Small intestine (tissue), 7 donors: ENCODE measurements at regions not wholly inside any gene's neighbourhood (a gene's known extent, or its start where the extent isn't known, plus 50 kb on each side); places are given as distances from the start of the nearest gene placed in this dataset.
A peak's percentile ranks its signal among the peaks of the same experiment; 100 is the strongest.

Experiments used
- DNase-seq, 2 donors: peaks; one replicate each; pipeline versions ENCODE4 v3.0.0 to v3.0.0-alpha.2; 2013
- FAIRE-seq: peaks from 2 replicates; lab custom pipeline; 2012; peaks lifted over from hg19 to GRCh38; lab: Jason Lieb, UNC
- H3K27ac ChIP-seq, 3 donors: one replicate each; pipeline ENCODE4 v1.5.1; 2013; ENCODE audit warnings: low read length in 2 of 3, mild to moderate bottlenecking in 2 of 3, control low read depth in 1 of 3, inconsistent platforms in 1 of 3, low read depth in 1 of 3, moderate library complexity in 1 of 3
- H3K27me3 ChIP-seq, 3 donors: one replicate each; pipeline ENCODE4 v1.6.1; 2013; ENCODE audit warnings: low read length in 3 of 3, inconsistent platforms in 1 of 3; ENCODE audit not compliant: control insufficient read depth in 3 of 3, insufficient read depth in 3 of 3
- H3K36me3 ChIP-seq, 3 donors: one replicate each; pipeline ENCODE4 v1.6.1; 2013; ENCODE audit warnings: low read length in 3 of 3, inconsistent platforms in 1 of 3, low read depth in 1 of 3, mild to moderate bottlenecking in 1 of 3, moderate library complexity in 1 of 3; ENCODE audit not compliant: control insufficient read depth in 3 of 3, insufficient read depth in 2 of 3
- H3K4me1 ChIP-seq, 3 donors: one replicate each; pipeline ENCODE4 v1.6.1; 2013; ENCODE audit warnings: low read length in 2 of 3, inconsistent platforms in 1 of 3, low read depth in 1 of 3, mild to moderate bottlenecking in 1 of 3, moderate library complexity in 1 of 3; ENCODE audit not compliant: control insufficient read depth in 3 of 3, insufficient read depth in 2 of 3
- H3K4me3 ChIP-seq, 3 donors: one replicate each; pipeline ENCODE4 v1.5.1; 2013; ENCODE audit warnings: low read length in 3 of 3, control low read depth in 1 of 3, inconsistent platforms in 1 of 3, low read depth in 1 of 3, mild to moderate bottlenecking in 1 of 3, moderate library complexity in 1 of 3
- H3K9me3 ChIP-seq, 2 donors: one replicate each; pipeline ENCODE4 v1.6.1; 2013; ENCODE audit warnings: low read depth in 1 of 2, low read length in 1 of 2; ENCODE audit not compliant: control insufficient read depth in 2 of 2, insufficient read depth in 1 of 2
- whole genome bisulfite sequencing, 3 donors: extraction: QIAGEN DNeasy Blood & Tissue Kit; methylation state at CpG; one replicate each; pipeline ENCODE4 v1.1.7; 2013; 5-methylcytosine and 5-hydroxymethylcytosine counted together
- donor health status: healthy with polysubstance abuse.
- donor health status: control.
- donor health status: control.
- donor health status: Bipolar disorder and iron deficiency.
- donor health status: healthy.

GRCh38 chr11:33608386-33608785, 92.2 kb downstream of the C11orf91 start:
- Histone ChIP-seq H3K27ac (no peak overlapping the region), H3K4me3 (no peak overlapping the region), H3K36me3 (no peaks in the 10 kb centered on the region), H3K4me1 (no peaks in the 10 kb centered on the region), H3K27me3 (no peaks in the 10 kb centered on the region), H3K9me3 (no peaks in the 10 kb centered on the region)
- FAIRE-seq (no peak), DNase-seq (no peak)

- Histone ChIP-seq H3K27me3 (no peaks in the 10 kb centered on the region), H3K27ac (no peak overlapping the region)
- WGBS, 3 donors: 84 to 92% (median 89%) methylated on average over 10 of the region's 10 CpGs
Observed at GRCh38 chr11:33606762-33607161, 93.9 kb downstream of the C11orf91 start.

DNA sequence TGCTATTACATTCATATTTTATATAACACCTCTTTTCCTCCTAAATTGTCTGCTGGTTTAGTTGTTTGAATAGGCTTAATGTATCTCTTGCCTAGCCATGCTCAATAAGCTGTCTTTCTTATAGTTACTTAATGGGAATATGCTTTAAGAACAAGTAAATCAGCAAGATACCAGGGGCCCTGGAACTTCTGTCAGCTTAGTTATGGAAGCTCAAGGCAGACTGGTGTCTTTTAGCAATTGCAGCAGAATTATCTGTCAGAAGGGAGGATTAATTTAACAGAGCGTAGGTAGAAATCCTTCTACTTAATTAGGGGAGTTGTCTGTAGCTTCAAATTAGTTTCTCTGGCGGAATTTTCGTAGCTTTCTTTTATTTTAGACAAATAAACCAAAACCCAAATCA, 94.9 kb downstream of the C11orf91 start:
- H3K4me3 ChIP-seq: no peak overlapping the region
- no peaks in the 10 kb centered on the region for H3K27me3 ChIP-seq
- H3K9me3 ChIP-seq: no peaks in the 10 kb centered on the region
- WGBS, 3 donors: 78 to 82% (median 78%) methylated on average over 3 of the region's 3 CpGs
- no peak overlapping the region for H3K27ac ChIP-seq
- FAIRE-seq (no peak), DNase-seq (no peak)
- H3K36me3 ChIP-seq: no peaks in the 10 kb centered on the region
- no peaks in the 10 kb centered on the region for H3K4me1 ChIP-seq

More at GRCh38 chr11:33606762-33607161, 93.9 kb downstream of the C11orf91 start:
- no peaks in the 10 kb centered on the region for H3K9me3 ChIP-seq
- H3K4me3 ChIP-seq: no peak overlapping the region
- no peaks in the 10 kb centered on the region for H3K4me1 ChIP-seq
- DNase-seq (no peak), FAIRE-seq (no peak)
- H3K36me3 ChIP-seq: no peaks in the 10 kb centered on the region

DNA sequence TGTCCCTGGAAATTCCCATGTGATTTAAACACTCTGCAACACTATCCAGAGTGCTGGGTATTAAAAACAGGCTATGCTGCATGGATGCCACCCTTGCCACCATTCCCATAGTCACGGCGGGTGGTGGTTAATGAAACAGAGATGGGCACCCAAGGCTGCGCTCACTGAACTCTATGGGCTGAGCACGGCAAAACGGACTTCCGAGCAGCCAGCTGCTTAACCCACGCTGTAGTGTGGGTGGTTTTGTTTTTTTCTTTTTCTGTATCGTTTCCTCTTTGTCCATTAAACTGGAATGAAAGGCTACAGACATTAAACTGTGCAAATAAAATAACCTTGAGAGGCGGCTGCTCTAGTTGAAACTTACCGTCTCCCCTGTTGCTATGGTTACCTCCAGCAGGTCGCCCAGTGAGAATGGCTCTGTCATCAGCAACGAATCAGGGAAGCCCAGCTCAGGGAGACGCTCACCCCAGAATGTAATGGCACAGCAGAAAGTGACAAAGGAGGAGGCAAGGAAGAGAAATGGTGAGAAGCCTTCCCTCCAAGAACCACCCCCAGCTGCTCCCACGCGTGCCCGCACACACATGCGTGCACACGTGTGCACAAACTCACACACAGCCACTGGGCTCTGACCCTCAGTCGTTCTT, 102.1 kb downstream of the C11orf91 start:
- Histone ChIP-seq H3K36me3 (no peaks in the 10 kb centered on the region), H3K4me1 (no peaks in the 10 kb centered on the region), H3K4me3 (no peak overlapping the region), H3K27ac (no peak overlapping the region), H3K27me3 (peaks cover 0 to 7% (median 4%) of the 10 kb centered on the region in 3 donors), H3K9me3 (peaks cover 0 to 5% of the 10 kb centered on the region in 2 donors)
- DNase-seq (no peak), FAIRE-seq (no peak)
- WGBS, 3 donors: 60 to 69% (median 61%) methylated on average over 19 of the region's 19 CpGs

DNA sequence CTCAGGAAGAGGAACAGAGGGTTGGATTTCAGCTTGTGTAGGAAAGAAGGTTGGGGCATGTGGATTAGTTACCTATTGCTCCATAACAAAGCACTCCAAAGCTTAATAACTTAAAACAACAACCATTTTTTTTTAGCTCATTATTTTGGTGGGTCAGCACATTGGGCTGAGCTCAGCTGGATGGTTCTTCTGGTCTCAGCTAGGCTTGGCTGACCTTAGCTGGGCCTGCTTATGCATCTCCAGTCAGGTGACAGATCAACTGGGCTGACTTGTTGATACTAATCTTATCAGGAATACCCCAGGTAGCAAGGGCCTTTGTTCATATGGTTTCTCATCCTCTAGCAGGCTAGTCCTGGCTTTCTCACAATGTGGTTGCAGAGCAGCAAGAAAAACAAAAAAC, 106.4 kb downstream of the C11orf91 start:
- peaks cover 2 to 3% (median 3%) of the 10 kb centered on the region in 3 donors for H3K4me1 ChIP-seq
- DNase-seq (no peak), FAIRE-seq (no peak)
- no peaks in the 10 kb centered on the region for H3K36me3 ChIP-seq
- H3K4me3 ChIP-seq: no peak overlapping the region
- H3K9me3 ChIP-seq: peaks cover 0 to 9% of the 10 kb centered on the region in 2 donors
- peaks cover 0 to 7% (median 4%) of the 10 kb centered on the region in 3 donors for H3K27me3 ChIP-seq
- H3K27ac ChIP-seq: no peak overlapping the region

DNA sequence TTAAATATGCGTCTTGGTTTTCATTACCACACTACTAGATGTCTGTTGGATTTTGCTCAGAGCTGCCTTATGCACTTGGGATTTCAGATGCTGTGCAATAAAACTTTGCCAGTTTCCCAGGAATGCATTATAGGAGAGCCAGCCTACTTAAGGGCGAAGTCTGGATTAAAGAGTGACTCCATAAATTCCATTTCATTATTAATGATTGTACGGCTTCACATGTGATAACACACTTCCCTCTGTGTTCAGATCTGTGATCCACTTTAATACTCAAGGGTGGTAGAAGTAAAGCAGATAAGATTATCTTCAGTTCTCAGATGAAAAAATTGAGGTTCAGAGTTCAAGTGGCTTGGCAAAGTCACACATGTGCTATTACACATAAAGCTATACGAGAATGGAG, 110.2 kb downstream of the C11orf91 start:
- Histone ChIP-seq H3K4me3 (no peak overlapping the region), H3K27me3 (no peaks in the 10 kb centered on the region), H3K4me1 (peaks cover 2 to 3% (median 3%) of the 10 kb centered on the region in 3 donors), H3K36me3 (no peaks in the 10 kb centered on the region), H3K27ac (no peak overlapping the region), H3K9me3 (peaks cover 0 to 12% of the 10 kb centered on the region in 2 donors)
- WGBS, 3 donors: 15 to 62% (median 41%) methylated on average over 4 of the region's 4 CpGs
- peak; percentile 55 to 96 for DNase-seq
- peak; percentile 84 for FAIRE-seq

DNA sequence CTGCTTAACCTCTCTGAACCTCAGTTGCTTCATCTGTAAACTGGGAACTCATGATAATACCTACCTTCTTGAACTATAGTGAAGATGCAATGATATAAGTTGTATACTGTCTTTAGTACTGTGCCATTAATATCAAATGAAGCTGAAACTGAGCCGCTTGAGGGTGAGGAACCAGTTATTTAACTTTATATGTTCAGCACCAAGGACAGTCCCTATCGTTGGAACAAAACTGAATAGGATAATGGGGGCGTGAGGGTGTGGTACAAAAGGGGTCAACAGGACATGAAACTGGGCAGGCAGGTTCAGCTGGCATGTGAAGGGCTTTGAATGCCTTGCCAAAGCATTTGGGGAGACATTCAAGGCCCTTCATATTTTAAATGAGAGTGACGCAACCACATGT, 112.6 kb downstream of the C11orf91 start:
- Histone ChIP-seq H3K4me3 (no peak overlapping the region), H3K9me3 (peaks cover 0 to 3% of the 10 kb centered on the region in 2 donors), H3K27ac (no peak overlapping the region), H3K36me3 (no peaks in the 10 kb centered on the region), H3K27me3 (no peaks in the 10 kb centered on the region), H3K4me1 (peaks cover 2 to 3% (median 3%) of the 10 kb centered on the region in 3 donors)
- DNase-seq: peak in 1 of 2 donors; percentile 4
- WGBS, 3 donors: 54 to 69% (median 58%) methylated on average over 4 of the region's 4 CpGs
- FAIRE-seq: no peak

- H3K4me3 ChIP-seq: no peak overlapping the region
- peaks cover 0 to 3% of the 10 kb centered on the region in 2 donors for H3K9me3 ChIP-seq
- WGBS, 3 donors: 84 to 88% (median 87%) methylated on average over 6 of the region's 6 CpGs
- FAIRE-seq: no peak
- H3K4me1 ChIP-seq: peaks cover 0 to 3% (median 2%) of the 10 kb centered on the region in 3 donors
- H3K27ac ChIP-seq: no peak overlapping the region
- no peaks in the 10 kb centered on the region for H3K36me3 ChIP-seq
- no peak for DNase-seq
- peaks cover 0 to 3% (median 0%) of the 10 kb centered on the region in 3 donors for H3K27me3 ChIP-seq
Observed at GRCh38 chr11:33585586-33586209, 114.9 kb downstream of the C11orf91 start.
